ENCODE measurements at regions not wholly inside any gene's neighbourhood (a gene's known extent, or its start where the extent isn't known, plus 50 kb on each side); places are given as distances from the start of the nearest gene placed in this dataset.

DNA sequence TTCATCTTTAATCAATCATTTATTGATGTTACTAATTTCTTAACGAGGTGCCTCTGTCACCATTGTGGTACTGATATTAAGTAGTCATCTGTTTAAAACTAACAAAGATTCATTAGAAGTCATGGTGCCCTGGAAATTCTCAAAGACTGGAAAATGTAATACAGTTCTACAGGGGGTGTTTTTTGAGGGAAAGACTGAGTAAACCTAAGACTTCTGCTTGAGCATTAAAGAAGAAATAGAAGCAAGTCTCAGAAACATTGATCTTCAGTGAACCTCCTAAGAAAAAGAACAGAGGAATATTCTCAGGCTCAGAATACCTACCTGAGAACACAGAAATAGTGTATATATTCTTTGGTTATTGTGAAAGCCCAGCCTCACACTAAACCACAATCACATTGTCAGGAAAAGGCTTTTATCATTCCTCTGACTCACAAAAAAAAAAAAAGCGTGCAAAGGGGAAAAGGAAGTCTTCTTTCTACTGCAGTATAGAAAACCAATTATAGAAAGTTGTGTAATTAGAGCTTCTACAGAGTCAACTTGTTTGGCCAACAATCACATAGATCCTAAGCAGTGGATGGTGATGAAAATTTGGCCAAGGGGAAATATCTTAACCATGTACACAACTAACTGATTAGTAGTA lies 60.8 kb downstream of the HINT1 start:
- TF ChIP-seq, protein P1, sequence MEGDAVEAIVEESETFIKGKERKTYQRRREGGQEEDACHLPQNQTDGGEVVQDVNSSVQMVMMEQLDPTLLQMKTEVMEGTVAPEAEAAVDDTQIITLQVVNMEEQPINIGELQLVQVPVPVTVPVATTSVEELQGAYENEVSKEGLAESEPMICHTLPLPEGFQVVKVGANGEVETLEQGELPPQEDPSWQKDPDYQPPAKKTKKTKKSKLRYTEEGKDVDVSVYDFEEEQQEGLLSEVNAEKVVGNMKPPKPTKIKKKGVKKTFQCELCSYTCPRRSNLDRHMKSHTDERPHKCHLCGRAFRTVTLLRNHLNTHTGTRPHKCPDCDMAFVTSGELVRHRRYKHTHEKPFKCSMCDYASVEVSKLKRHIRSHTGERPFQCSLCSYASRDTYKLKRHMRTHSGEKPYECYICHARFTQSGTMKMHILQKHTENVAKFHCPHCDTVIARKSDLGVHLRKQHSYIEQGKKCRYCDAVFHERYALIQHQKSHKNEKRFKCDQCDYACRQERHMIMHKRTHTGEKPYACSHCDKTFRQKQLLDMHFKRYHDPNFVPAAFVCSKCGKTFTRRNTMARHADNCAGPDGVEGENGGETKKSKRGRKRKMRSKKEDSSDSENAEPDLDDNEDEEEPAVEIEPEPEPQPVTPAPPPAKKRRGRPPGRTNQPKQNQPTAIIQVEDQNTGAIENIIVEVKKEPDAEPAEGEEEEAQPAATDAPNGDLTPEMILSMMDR (IDR thresholded peaks at IDR 0.05): no peak
- TF ChIP-seq EP300 (IDR thresholded peaks at IDR 0.05) (no peak), POLR2A (IDR thresholded peaks at IDR 0.05) (no peak)
